HL-60 (cell line): ENCODE measurements at regions not wholly inside any gene's neighbourhood (a gene's known extent, or its start where the extent isn't known, plus 50 kb on each side); places are given as distances from the start of the nearest gene placed in this dataset.
A peak's percentile ranks its signal among the peaks of the same experiment; 100 is the strongest.

Experiments
- DNase-seq, 2 experiments: peaks; one replicate each; pipeline ENCODE4 v3.0.0-alpha.2; 2010 to 2020; ENCODE audit warnings: low read depth in 1 of 2, low spot score in 1 of 2
- H3K27ac ChIP-seq: fragments of 250-450 bp; sonication (Bioruptor Pico); replicated peaks from 2 replicates; pipeline ENCODE4 v1.5.1; 2020; ENCODE audit warnings: mild to moderate bottlenecking, moderate library complexity
- H3K27me3 ChIP-seq: fragments of 250-450 bp; sonication (Bioruptor Pico); 2 replicates; pipeline ENCODE4 v1.5.1; 2021; ENCODE audit warnings: mild to moderate bottlenecking, moderate library complexity; ENCODE audit not compliant: insufficient read depth, poor library complexity, severe bottlenecking
- H3K4me3 ChIP-seq: replicated peaks from 2 replicates; pipeline ENCODE4 v1.5.1; 2011; ENCODE audit warnings: mild to moderate bottlenecking, control low read depth, low read length; ENCODE audit not compliant: insufficient read depth
- CTCF ChIP-seq: IDR thresholded peaks from one replicate; pipeline ENCODE4 v1.5.1; 2011; ENCODE audit warnings: low read length, control low read depth, inconsistent platforms; ENCODE audit not compliant: insufficient read depth
- GABPA ChIP-seq: IDR thresholded peaks from 2 replicates; pipeline ENCODE4 v1.6.1; 2012; ENCODE audit warnings: low read depth
- POLR2AphosphoS5 ChIP-seq: IDR thresholded peaks from 2 replicates; pipeline ENCODE4 v1.6.1; 2012; ENCODE audit warnings: low read depth
- SPI1 ChIP-seq: IDR thresholded peaks from 2 replicates; pipeline ENCODE4 v1.6.1; 2012; ENCODE audit warnings: low read depth, mild to moderate bottlenecking, borderline replicate concordance
- TF ChIP-seq, protein P1 (sequence below): IDR thresholded peaks from 2 replicates; pipeline ENCODE4 v1.6.1; 2012; ENCODE audit warnings: low read depth; ENCODE audit not compliant: insufficient replicate concordance

- no peak overlapping the region for H3K4me3 ChIP-seq
- DNase-seq, result no peak
- no peaks in the 10 kb centered on the region for H3K27me3 ChIP-seq
- TF ChIP-seq CTCF (no peak), POLR2AphosphoS5 (no peak), SPI1 (no peak), GABPA (no peak)
- TF ChIP-seq, protein P1, sequence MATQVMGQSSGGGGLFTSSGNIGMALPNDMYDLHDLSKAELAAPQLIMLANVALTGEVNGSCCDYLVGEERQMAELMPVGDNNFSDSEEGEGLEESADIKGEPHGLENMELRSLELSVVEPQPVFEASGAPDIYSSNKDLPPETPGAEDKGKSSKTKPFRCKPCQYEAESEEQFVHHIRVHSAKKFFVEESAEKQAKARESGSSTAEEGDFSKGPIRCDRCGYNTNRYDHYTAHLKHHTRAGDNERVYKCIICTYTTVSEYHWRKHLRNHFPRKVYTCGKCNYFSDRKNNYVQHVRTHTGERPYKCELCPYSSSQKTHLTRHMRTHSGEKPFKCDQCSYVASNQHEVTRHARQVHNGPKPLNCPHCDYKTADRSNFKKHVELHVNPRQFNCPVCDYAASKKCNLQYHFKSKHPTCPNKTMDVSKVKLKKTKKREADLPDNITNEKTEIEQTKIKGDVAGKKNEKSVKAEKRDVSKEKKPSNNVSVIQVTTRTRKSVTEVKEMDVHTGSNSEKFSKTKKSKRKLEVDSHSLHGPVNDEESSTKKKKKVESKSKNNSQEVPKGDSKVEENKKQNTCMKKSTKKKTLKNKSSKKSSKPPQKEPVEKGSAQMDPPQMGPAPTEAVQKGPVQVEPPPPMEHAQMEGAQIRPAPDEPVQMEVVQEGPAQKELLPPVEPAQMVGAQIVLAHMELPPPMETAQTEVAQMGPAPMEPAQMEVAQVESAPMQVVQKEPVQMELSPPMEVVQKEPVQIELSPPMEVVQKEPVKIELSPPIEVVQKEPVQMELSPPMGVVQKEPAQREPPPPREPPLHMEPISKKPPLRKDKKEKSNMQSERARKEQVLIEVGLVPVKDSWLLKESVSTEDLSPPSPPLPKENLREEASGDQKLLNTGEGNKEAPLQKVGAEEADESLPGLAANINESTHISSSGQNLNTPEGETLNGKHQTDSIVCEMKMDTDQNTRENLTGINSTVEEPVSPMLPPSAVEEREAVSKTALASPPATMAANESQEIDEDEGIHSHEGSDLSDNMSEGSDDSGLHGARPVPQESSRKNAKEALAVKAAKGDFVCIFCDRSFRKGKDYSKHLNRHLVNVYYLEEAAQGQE, result no peak
- H3K27ac ChIP-seq, result no peak overlapping the region
Observed at GRCh38 chr13:107217251-107217650, 649.3 kb upstream of the ARGLU1 start.

DNA sequence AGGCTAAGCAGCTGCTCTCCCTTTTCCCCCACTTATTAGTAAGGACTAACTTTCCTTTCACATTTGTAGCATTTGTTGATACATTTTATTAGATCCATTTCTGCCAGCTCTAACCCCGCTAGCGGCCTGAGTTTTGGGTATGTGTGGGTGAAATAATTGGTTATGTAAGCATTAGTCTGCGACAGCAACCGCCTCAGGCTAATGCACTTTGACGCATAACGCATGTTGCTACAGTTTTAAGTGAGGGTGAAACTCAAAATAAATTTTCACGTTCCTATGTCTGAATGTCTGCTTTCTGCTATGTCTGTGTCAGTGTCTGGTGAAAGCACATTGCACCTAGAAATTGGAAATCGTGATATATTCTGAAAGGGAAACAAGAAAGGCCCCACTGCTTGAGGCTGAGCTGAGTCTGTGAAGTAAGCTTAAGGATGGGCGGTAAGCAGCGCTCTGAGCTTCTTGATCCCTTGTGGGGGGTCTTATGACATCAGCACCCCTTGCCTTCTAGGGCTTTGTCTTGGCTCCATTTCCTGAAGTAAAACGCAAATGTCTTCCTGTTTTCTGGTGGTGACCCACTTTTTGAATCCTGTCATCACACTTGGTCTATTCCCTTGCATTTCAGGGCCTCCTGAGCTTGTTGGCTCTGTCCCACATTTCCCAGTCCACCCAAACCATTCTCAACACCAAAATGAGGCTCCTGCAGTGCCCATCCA lies 648.3 kb upstream of the ARGLU1 start:
- no peak for DNase-seq
- Histone ChIP-seq H3K27me3 (no peaks in the 10 kb centered on the region), H3K27ac (no peak overlapping the region), H3K4me3 (no peak overlapping the region)
- no peak for TF ChIP-seq POLR2AphosphoS5
- no peak for TF ChIP-seq GABPA
- TF ChIP-seq, protein P1, result no peak
- TF ChIP-seq SPI1, result no peak

- DNase-seq, result peak; percentile 33 to 64
- TF ChIP-seq, protein P1, result no peak
- TF ChIP-seq CTCF, result peak; percentile 92
- no peak for TF ChIP-seq POLR2AphosphoS5
- no peak for TF ChIP-seq GABPA
- TF ChIP-seq SPI1, result peak; percentile 9; the same call in 1 of the 2 replicates
- Histone ChIP-seq H3K27ac (no peak overlapping the region), H3K4me3 (no peak overlapping the region), H3K27me3 (no peaks in the 10 kb centered on the region)
Observed at GRCh38 chr13:107211073-107211472, 643.1 kb upstream of the ARGLU1 start.
